A549 (cell line): ENCODE measurements at regions not wholly inside any gene's neighbourhood (a gene's known extent, or its start where the extent isn't known, plus 50 kb on each side); places are given as distances from the start of the nearest gene placed in this dataset.

Experiments
- ATAC-seq, 2 experiments: fragments of 200-7000 bp in 1 of 2; fragments of >200 bp in 1 of 2; cut with Nextera tagmentation in 1 of 2; cut with Tn5 transposase in 1 of 2; 3 replicates each; pipeline versions ENCODE4 v1.8.0 to v1.9.1; 2018 to 2020; ENCODE audit warnings: mild to moderate bottlenecking in 1 of 2, moderate library complexity in 1 of 2
- CTCF ChIA-PET: fragments of 300-600 bp; sonication (Branson Sonifier 250); formaldehyde crosslinking; extraction: SDS; loops from one replicate; lab custom pipeline; 2021; ENCODE audit warnings: antibody characterized with exemption, inconsistent platforms; lab: Yijun Ruan, JAX
- POLR2A ChIA-PET: fragments of 350-600 bp; formaldehyde crosslinking; extraction: SDS; loops from one replicate; lab custom pipeline; 2021; ENCODE audit warnings: antibody characterized with exemption, inconsistent platforms; lab: Yijun Ruan, JAX
- DNase-seq, 2 experiments: peaks; one replicate each; pipeline versions ENCODE4 v3.0.0 to v3.0.0-alpha.2; 2011 to 2016; ENCODE audit warnings: low read depth in 1 of 2, low spot score in 1 of 2
- FAIRE-seq: peaks from 2 replicates; lab custom pipeline; 2011; peaks lifted over from hg19 to GRCh38; lab: Jason Lieb, UNC
- H3K27ac ChIP-seq, 2 experiments: fragments of >200 bp; sonication (Bioruptor Twin); formaldehyde crosslinking; 3 replicates each; pipeline ENCODE4 v1.5.1; 2016 to 2017
- H3K4me1 ChIP-seq: fragments of >200 bp; sonication (Bioruptor Twin); formaldehyde crosslinking; 3 replicates; pipeline ENCODE4 v1.6.1; 2016
- H3K4me2 ChIP-seq: fragments of >200 bp; sonication (Bioruptor Twin); formaldehyde crosslinking; 3 replicates; pipeline ENCODE4 v1.6.1; 2016
- H3K4me3 ChIP-seq: fragments of >200 bp; sonication (Bioruptor Twin); formaldehyde crosslinking; 3 replicates; pipeline ENCODE4 v1.5.1; 2016
- H3K9me3 ChIP-seq: fragments of >200 bp; sonication (Bioruptor Twin); formaldehyde crosslinking; 3 replicates; pipeline ENCODE4 v1.6.1; 2016
- ATOH8 ChIP-seq: fragments of 250-450 bp; sonication (Bioruptor Pico); IDR thresholded peaks from 2 replicates; pipeline ENCODE4 v1.5.0; 2020; ENCODE audit warnings: low read depth, mild to moderate bottlenecking, moderate library complexity
- BCL3 ChIP-seq: fragments of >200 bp; sonication (Bioruptor Twin); formaldehyde crosslinking; IDR thresholded peaks from 3 replicates; pipeline ENCODE4 v1.6.1; 2016
- BHLHE40 ChIP-seq: IDR thresholded peaks from 2 replicates; pipeline ENCODE4 v1.6.1; 2012; ENCODE audit warnings: low read depth, low read length, inconsistent platforms
- CBX2 ChIP-seq: fragments of 200-600 bp; sonication (generic); IDR thresholded peaks from 2 replicates; pipeline ENCODE4 v1.6.1; 2016; ENCODE audit warnings: low read depth, mild to moderate bottlenecking, borderline replicate concordance
- CEBPB ChIP-seq, 2 experiments: fragments of >200 bp in 1 of 2; sonication (Bioruptor Twin) in 1 of 2; formaldehyde crosslinking in 1 of 2; IDR thresholded peaks; 2 replicates each; pipeline ENCODE4 v1.6.1; 2012 to 2016
- E2F6 ChIP-seq: IDR thresholded peaks from 2 replicates; pipeline ENCODE4 v1.6.1; 2012; ENCODE audit warnings: low read depth, borderline replicate concordance
- EHMT2 ChIP-seq: fragments of 200-600 bp; sonication (generic); IDR thresholded peaks from 2 replicates; pipeline ENCODE4 v1.6.1; 2016; ENCODE audit warnings: antibody characterized with exemption, low read depth, mild to moderate bottlenecking, moderate library complexity
- ELK1 ChIP-seq: fragments of 150-350 bp; IDR thresholded peaks from 2 replicates; pipeline ENCODE4 v1.6.1; 2014; ENCODE audit warnings: low read depth, mild to moderate bottlenecking, low read length
- EP300 ChIP-seq, 2 experiments: fragments of >200 bp; sonication (Bioruptor Twin); formaldehyde crosslinking; IDR thresholded peaks; 2 replicates in 1 of 2; 3 replicates in 1 of 2; pipeline ENCODE4 v1.6.1; 2016 to 2017
- ESRRA ChIP-seq: fragments of 150-350 bp; IDR thresholded peaks from 2 replicates; pipeline ENCODE4 v1.6.1; 2014; ENCODE audit warnings: mild to moderate bottlenecking, low read length, borderline replicate concordance
- FOSL2 ChIP-seq, 2 experiments: fragments of 450-650 bp in 1 of 2; fragments of >200 bp in 1 of 2; sonication (Bioruptor Twin) in 1 of 2; formaldehyde crosslinking; IDR thresholded peaks; 2 replicates each; pipeline versions ENCODE4 v1.5.0 to v1.6.1; 2016 to 2020; ENCODE audit warnings: mild to moderate bottlenecking in 1 of 2, moderate library complexity in 1 of 2
- GATA3 ChIP-seq: IDR thresholded peaks from 2 replicates; pipeline ENCODE4 v1.6.1; 2012; ENCODE audit warnings: borderline replicate concordance
- HES2 ChIP-seq: fragments of >200 bp; sonication (Bioruptor Twin); formaldehyde crosslinking; IDR thresholded peaks from 2 replicates; pipeline ENCODE4 v1.6.1; 2016
- HOXA7 ChIP-seq: fragments of 250-450 bp; sonication (Bioruptor Pico); IDR thresholded peaks from 2 replicates; pipeline ENCODE4 v1.5.0; 2020; ENCODE audit warnings: mild to moderate bottlenecking, moderate library complexity
- JUN ChIP-seq, 2 experiments: fragments of >200 bp; sonication (Bioruptor Twin); formaldehyde crosslinking; IDR thresholded peaks; 2 replicates in 1 of 2; 3 replicates in 1 of 2; pipeline ENCODE4 v1.6.1; 2016 to 2017
- KDM1A ChIP-seq: fragments of 200-600 bp; sonication (generic); IDR thresholded peaks from 2 replicates; pipeline ENCODE4 v1.6.1; 2016; ENCODE audit warnings: low read depth, mild to moderate bottlenecking
- MAFK ChIP-seq: fragments of 450-650 bp; IDR thresholded peaks from 2 replicates; pipeline ENCODE4 v1.6.1; 2014; ENCODE audit not compliant: partially characterized antibody
- MYC ChIP-seq: IDR thresholded peaks from 2 replicates; pipeline ENCODE4 v1.6.1; 2012; ENCODE audit warnings: mild to moderate bottlenecking, inconsistent platforms, low read length, improper control_type of control experiment, borderline replicate concordance
- NFE2L2 ChIP-seq: fragments of 150-350 bp; conservative IDR thresholded peaks from 2 replicates; pipeline ENCODE4 v1.6.1; 2014; ENCODE audit warnings: low read length
- NPAS2 ChIP-seq: fragments of 250-450 bp; sonication (Bioruptor Pico); IDR thresholded peaks from 2 replicates; pipeline ENCODE4 v1.8.0; 2022; ENCODE audit warnings: mild to moderate bottlenecking, moderate library complexity, borderline replicate concordance
- PBX3 ChIP-seq: IDR thresholded peaks from 2 replicates; pipeline ENCODE4 v1.6.1; 2012
- PHF8 ChIP-seq: fragments of 200-600 bp; sonication (generic); IDR thresholded peaks from 2 replicates; pipeline ENCODE4 v1.6.1; 2016; ENCODE audit warnings: low read depth, mild to moderate bottlenecking, antibody characterized with exemption, moderate library complexity, borderline replicate concordance
- POLR2A ChIP-seq: IDR thresholded peaks from 2 replicates; pipeline ENCODE4 v1.6.1; 2012; ENCODE audit warnings: mild to moderate bottlenecking, low read length
- RAD21 ChIP-seq, 2 experiments: fragments of >200 bp in 1 of 2; sonication (Bioruptor Twin) in 1 of 2; formaldehyde crosslinking in 1 of 2; IDR thresholded peaks in 1 of 2; conservative IDR thresholded peaks in 1 of 2; 2 replicates in 1 of 2; 3 replicates in 1 of 2; pipeline ENCODE4 v1.6.1; 2012 to 2018; ENCODE audit warnings: inconsistent platforms in 1 of 2
- RCOR1 ChIP-seq: fragments of 150-350 bp; IDR thresholded peaks from 2 replicates; pipeline ENCODE4 v1.6.1; 2014; ENCODE audit warnings: antibody characterized with exemption, low read length, low read depth
- RFX5 ChIP-seq: fragments of 450-650 bp; IDR thresholded peaks from 2 replicates; pipeline ENCODE4 v1.7.1; 2014; ENCODE audit warnings: antibody characterized with exemption, mild to moderate bottlenecking, moderate library complexity
- SMC3 ChIP-seq: fragments of >200 bp; sonication (Bioruptor Twin); formaldehyde crosslinking; IDR thresholded peaks from 3 replicates; pipeline ENCODE4 v1.6.1; 2018; ENCODE audit warnings: inconsistent platforms
- SREBF2 ChIP-seq: fragments of 450-650 bp; IDR thresholded peaks from 2 replicates; pipeline ENCODE4 v1.6.1; 2014; ENCODE audit warnings: mild to moderate bottlenecking, moderate library complexity
- ZC3H11A ChIP-seq: fragments of 450-650 bp; IDR thresholded peaks from 2 replicates; pipeline ENCODE4 v1.6.1; 2014; ENCODE audit warnings: antibody characterized with exemption, mild to moderate bottlenecking
- ZSCAN20 ChIP-seq: fragments of 250-450 bp; sonication (Bioruptor Pico); IDR thresholded peaks from 2 replicates; pipeline ENCODE4 v1.8.0; 2022; ENCODE audit warnings: mild to moderate bottlenecking, moderate library complexity
- WGBS: methylation state at CpG from one replicate; pipeline ENCODE4 v1.1.6; 2017; ENCODE audit errors: missing lambda C conversion rate; 5-methylcytosine and 5-hydroxymethylcytosine counted together

- no peaks in the 10 kb centered on the region for H3K4me1 ChIP-seq
- DNase-seq: no peak
- CTCF ChIA-PET: no interaction called here
- no peak for FAIRE-seq
- no peak overlapping the region for H3K4me3 ChIP-seq
- 0% methylated on average over 1 of the region's 1 CpG for WGBS
- POLR2A ChIA-PET: no interaction called here
- no peak for ATAC-seq
- H3K4me2 ChIP-seq: no peak overlapping the region
- TF ChIP-seq MYC: no peak
- no peak for TF ChIP-seq CBX2
- TF ChIP-seq NPAS2 (CRISPR knock-in tag): no peak
- no peak for TF ChIP-seq ELK1
- TF ChIP-seq JUN (IDR thresholded peaks at IDR 0.05): no peak
- TF ChIP-seq ESRRA: no peak
- no peak for TF ChIP-seq HOXA7
- no peak for TF ChIP-seq ZSCAN20 (CRISPR knock-in tag)
- TF ChIP-seq FOSL2 (IDR thresholded peaks at IDR 0.05): no peak
- TF ChIP-seq FOSL2 (CRISPR knock-in tag; IDR thresholded peaks at IDR 0.05): no peak
- TF ChIP-seq RFX5: no peak
- TF ChIP-seq GATA3: no peak
- TF ChIP-seq PHF8: no peak
- no peak for TF ChIP-seq SREBF2
- no peak for TF ChIP-seq RCOR1
- no peak for TF ChIP-seq HES2
- no peak for TF ChIP-seq E2F6
- TF ChIP-seq PBX3: no peak
- no peak for TF ChIP-seq EP300 (IDR thresholded peaks at IDR 0.05)
- no peak for TF ChIP-seq EHMT2
- TF ChIP-seq SMC3: no peak
- TF ChIP-seq, all 56 proteins: peak for 0
- H3K27ac ChIP-seq: no peak overlapping the region
- no peaks in the 10 kb centered on the region for H3K9me3 ChIP-seq
Observed at GRCh38 chr1:38697387-38697786, 162.2 kb downstream of the RRAGC start.

GRCh38 chr1:38696371-38696770 lies 163.2 kb downstream of the RRAGC start:
- no peak for FAIRE-seq
- 36% methylated on average over 2 of the region's 2 CpGs for WGBS
- Histone ChIP-seq H3K4me1 (no peaks in the 10 kb centered on the region), H3K27ac (no peak overlapping the region), H3K9me3 (no peaks in the 10 kb centered on the region), H3K4me2 (no peak overlapping the region), H3K4me3 (no peak overlapping the region)
- no peak for DNase-seq
- TF ChIP-seq BCL3 (no peak), CEBPB (IDR thresholded peaks at IDR 0.05) (no peak), SREBF2 (no peak), RAD21 (conservative IDR thresholded peaks at IDR 0.05 in 1 of 2, IDR thresholded peaks at IDR 0.05 in 1 of 2) (no peak), MAFK (no peak), BHLHE40 (no peak), NPAS2 (CRISPR knock-in tag) (no peak), POLR2A (no peak), NFE2L2 (no peak), HOXA7 (no peak), KDM1A (no peak), RFX5 (no peak), ATOH8 (CRISPR knock-in tag) (no peak), ZC3H11A (no peak), MYC (no peak)
- CTCF ChIA-PET: interaction anchor here (0.8 kb wide), 1 partner anchor 39 kb away, joined by 3 read pairs; no protein-coding TSS in a partner anchor
- POLR2A ChIA-PET: no interaction called here
- ATAC-seq: no peak
